Large intestine (tissue), 3 donors: ENCODE measurements at regions not wholly inside any gene's neighbourhood (a gene's known extent, or its start where the extent isn't known, plus 50 kb on each side); places are given as distances from the start of the nearest gene placed in this dataset.
A peak's percentile ranks its signal among the peaks of the same experiment; 100 is the strongest.

ENCODE experiments used
- DNase-seq, 2 donors: peaks; one replicate each; pipeline versions ENCODE4 v3.0.0 to v3.0.0-alpha.2; 2013
- H3K27ac ChIP-seq: one replicate; pipeline ENCODE4 v1.5.1; 2013; ENCODE audit warnings: low read length
- H3K27me3 ChIP-seq: 2 replicates; pipeline ENCODE4 v1.6.1; 2013; ENCODE audit warnings: low read length; ENCODE audit not compliant: control insufficient read depth, insufficient read depth
- H3K36me3 ChIP-seq: 2 replicates; pipeline ENCODE4 v1.6.1; 2013; ENCODE audit warnings: low read length; ENCODE audit not compliant: control insufficient read depth, insufficient read depth
- H3K4me1 ChIP-seq: one replicate; pipeline ENCODE4 v1.6.1; 2013; ENCODE audit warnings: low read length; ENCODE audit not compliant: control insufficient read depth, insufficient read depth
- H3K4me3 ChIP-seq: one replicate; pipeline ENCODE4 v1.5.1; 2013; ENCODE audit warnings: low read length
- H3K9me3 ChIP-seq: one replicate; pipeline ENCODE4 v1.6.1; 2013; ENCODE audit warnings: mild to moderate bottlenecking, low read depth, low read length, moderate library complexity; ENCODE audit not compliant: control insufficient read depth
- WGBS: methylation state at CpG from one replicate; pipeline ENCODE4 v1.1.5; 2013; ENCODE audit warnings: low lambda C conversion rate; ENCODE audit not compliant: insufficient coverage; 5-methylcytosine and 5-hydroxymethylcytosine counted together

DNA sequence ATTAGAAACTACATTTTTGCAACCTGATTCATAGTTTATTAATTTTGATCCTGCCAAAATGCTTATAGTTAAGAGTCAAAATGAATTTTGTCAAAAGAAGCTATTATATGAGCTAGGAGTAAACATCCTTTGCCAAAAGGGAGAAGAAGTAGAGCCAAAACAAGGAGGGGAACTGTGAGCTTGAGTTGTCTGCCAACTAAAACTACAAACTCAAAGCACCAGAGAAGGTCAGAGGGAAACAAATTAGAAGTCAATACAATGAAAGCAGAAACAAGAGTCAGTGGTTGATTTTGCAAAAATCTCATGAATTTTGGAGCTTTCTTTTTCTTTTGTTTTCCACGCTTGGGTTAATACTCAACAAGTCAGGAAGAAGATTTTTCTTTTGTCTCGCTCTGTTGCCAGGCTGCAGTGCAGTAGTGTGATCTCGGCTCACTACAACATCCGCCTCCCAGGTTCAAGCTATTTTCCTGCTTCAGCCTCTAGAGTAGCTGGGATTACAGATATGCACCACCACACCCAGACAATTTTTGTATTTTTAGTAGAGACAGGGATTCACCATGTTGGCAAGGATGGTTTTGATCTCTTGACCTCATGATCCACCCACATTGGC lies 508.5 kb downstream of the RIT2 start:
- H3K4me3 ChIP-seq = no peak overlapping the region
- H3K9me3 ChIP-seq = no peaks in the 10 kb centered on the region
- H3K27ac ChIP-seq = no peak overlapping the region
- no peaks in the 10 kb centered on the region for H3K36me3 ChIP-seq
- no peaks in the 10 kb centered on the region for H3K4me1 ChIP-seq
- no peak for DNase-seq
- WGBS = 95% methylated on average over 4 of the region's 4 CpGs
- no peaks in the 10 kb centered on the region for H3K27me3 ChIP-seq

DNA sequence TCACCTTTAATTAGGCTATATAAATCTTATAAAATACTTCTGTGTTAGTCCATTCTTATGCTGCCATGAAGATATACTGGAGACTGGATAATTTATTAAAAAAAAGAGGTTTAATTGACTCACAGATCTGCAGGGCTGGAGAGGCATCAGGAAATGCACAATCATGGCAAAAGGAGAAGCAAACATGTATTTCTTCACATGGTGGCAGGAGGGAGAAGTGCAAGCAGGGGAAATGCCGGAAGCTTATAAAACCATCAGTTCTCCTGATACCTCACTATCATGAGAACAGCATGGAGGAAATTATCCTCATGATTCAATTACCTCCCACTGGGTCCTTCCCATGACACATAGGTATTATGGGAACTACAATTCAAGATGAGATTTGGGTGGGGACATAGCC lies 504.4 kb downstream of the RIT2 start:
- Histone ChIP-seq H3K9me3 (no peaks in the 10 kb centered on the region), H3K27me3 (no peaks in the 10 kb centered on the region), H3K4me3 (no peak overlapping the region), H3K4me1 (no peaks in the 10 kb centered on the region), H3K36me3 (no peaks in the 10 kb centered on the region), H3K27ac (no peak overlapping the region)
- no peak for DNase-seq
- no CpG with 5 or more reads among the region's 1 CpG for WGBS

DNA sequence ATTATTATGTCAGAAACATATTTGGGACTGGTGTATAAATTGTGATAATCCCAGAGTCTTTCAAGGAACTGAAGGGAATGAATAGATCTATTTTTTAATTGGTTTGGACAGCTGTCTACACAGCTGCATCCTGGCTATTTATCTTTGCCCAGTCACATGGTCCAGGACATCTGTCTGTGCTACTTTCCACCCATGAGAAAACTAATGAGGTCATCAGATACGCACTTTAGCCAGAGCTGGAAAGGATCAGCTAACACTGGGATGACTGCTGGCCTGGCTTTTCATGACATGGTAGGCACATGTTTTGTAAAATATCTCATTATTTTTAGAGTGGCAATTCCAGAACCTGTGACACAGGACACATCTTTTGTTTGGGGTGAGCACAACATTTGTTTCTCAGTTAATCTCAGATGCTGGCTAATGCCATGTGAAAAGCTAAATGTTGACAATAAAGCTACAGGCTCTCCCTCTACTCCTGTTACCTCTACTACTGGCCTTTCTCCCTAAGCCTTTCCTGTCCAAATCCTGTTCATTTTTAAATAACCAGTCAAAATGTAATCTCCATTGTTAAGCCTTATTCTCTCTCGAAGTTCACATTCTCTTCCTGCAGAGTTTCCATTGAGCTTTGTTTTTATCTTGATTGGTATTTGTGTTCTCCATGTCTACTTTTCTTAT lies 500.7 kb downstream of the RIT2 start:
- DNase-seq = peak; percentile 12 to 15
- WGBS = 43% methylated on average over 1 of the region's 2 CpGs
- Histone ChIP-seq H3K4me3 (no peak overlapping the region), H3K27ac (no peak overlapping the region), H3K27me3 (no peaks in the 10 kb centered on the region), H3K36me3 (no peaks in the 10 kb centered on the region), H3K4me1 (no peaks in the 10 kb centered on the region), H3K9me3 (no peaks in the 10 kb centered on the region)

DNA sequence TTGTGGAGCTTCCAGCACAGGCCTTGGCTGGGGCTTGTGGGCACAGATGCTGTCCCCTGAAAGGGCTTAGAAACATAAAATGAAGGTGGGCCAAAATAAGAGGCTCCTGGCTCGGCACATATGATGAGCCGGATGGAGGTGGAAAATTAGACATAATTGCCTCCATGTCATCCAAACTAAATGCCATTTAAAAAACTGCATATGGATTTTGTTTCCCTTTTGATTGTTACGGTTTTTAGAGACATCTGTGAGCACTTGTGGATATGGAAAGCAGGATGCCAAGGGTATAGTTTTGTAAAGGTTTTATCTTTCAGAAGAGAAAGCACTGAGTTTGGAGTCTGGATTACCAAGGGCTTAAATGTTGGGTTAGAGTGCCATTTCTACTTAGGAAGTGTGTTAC lies 498.3 kb downstream of the RIT2 start:
- H3K4me3 ChIP-seq = no peak overlapping the region
- H3K27ac ChIP-seq = no peak overlapping the region
- H3K27me3 ChIP-seq = no peaks in the 10 kb centered on the region
- no peaks in the 10 kb centered on the region for H3K4me1 ChIP-seq
- H3K9me3 ChIP-seq = no peaks in the 10 kb centered on the region
- H3K36me3 ChIP-seq = no peaks in the 10 kb centered on the region
- 100% methylated on average over 1 of the region's 3 CpGs for WGBS
- no peak for DNase-seq

DNA sequence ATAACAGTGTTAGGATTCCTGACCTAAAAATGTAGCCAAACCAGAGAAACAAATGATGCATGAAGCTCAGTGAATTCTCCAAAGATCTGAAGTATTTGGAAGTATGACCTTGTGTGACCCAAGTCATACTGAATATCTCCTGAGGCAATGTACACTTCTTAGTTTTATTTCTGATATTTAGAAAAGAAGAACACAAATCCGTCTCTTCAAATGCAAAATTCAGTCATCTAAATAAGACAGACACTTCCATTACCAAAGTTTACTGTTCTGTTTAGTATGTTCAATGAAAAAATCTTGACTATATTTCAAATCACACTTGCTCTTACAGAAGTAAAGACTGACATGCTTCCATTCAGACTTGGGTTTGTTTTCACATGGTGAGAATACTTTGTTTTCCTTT lies 495.7 kb downstream of the RIT2 start:
- Histone ChIP-seq H3K4me1 (no peaks in the 10 kb centered on the region), H3K27me3 (no peaks in the 10 kb centered on the region), H3K27ac (no peak overlapping the region), H3K36me3 (no peaks in the 10 kb centered on the region), H3K9me3 (no peaks in the 10 kb centered on the region), H3K4me3 (no peak overlapping the region)
- DNase-seq = no peak
- no CpG with 5 or more reads among the region's 1 CpG for WGBS

DNA sequence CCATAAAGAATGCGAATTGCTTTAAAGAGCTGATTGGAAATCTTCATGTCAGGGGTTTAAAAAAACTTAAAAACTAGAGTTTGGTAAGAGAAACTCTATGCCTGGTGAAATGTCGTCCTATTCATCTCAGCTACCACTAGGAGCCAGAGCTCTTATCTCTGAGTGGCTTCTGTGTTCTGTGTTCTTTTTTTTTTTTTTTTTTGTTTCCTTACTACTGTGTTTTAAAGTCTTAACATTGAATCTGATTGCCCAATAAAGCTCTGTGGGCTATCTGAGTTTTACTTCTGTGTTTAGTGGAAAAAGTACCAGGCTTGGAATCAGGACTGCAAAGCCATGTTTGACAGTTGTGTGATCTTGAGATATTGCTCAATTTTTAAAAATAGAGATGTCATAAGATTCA lies 494.8 kb downstream of the RIT2 start:
- Histone ChIP-seq H3K27ac (no peak overlapping the region), H3K4me3 (no peak overlapping the region), H3K36me3 (no peaks in the 10 kb centered on the region), H3K27me3 (no peaks in the 10 kb centered on the region), H3K9me3 (no peaks in the 10 kb centered on the region), H3K4me1 (no peaks in the 10 kb centered on the region)
- no peak for DNase-seq
- WGBS = 50% methylated on average over 1 of the region's 2 CpGs

DNA sequence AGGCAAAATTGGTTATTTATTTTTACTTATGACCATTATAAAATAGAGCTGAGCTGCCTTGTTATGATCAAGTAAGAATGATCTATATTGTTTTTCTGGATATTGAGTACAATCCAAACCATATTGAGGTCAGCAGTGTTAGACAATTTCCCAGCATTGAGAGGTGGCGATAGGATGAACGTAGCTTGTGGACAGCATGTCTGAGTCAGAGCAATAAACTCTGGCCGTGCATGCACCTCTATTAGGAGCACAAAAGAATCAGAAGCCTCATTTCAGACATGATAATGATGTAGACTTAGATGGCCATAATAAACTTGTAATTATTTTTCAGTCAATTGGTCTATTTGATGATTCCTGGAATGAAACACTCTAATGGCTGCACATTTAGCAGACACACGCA lies 491.6 kb downstream of the RIT2 start:
- no peaks in the 10 kb centered on the region for H3K27me3 ChIP-seq
- DNase-seq = no peak
- H3K4me1 ChIP-seq = no peaks in the 10 kb centered on the region
- WGBS = 80% methylated on average over 1 of the region's 4 CpGs
- no peak overlapping the region for H3K4me3 ChIP-seq
- no peak overlapping the region for H3K27ac ChIP-seq
- H3K9me3 ChIP-seq = no peaks in the 10 kb centered on the region
- no peaks in the 10 kb centered on the region for H3K36me3 ChIP-seq

DNA sequence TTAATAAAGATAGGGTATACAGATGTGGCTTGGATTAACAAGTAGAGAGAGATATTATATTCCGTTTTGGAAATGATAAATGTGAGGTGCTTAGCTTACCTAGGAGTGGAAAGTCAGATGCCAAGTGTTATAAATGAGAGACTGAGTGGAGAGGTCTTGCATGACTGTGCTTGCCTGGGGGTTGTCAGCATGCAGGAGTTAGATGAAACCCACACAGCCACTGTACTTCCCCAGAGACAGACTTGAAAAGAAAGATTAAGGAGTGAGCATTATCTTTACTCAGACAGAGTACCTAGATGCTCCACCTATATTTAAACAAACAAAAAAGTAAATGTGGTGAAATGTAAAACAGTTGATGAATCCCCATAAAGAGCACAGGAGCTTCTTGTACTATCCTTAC lies 482.7 kb downstream of the RIT2 start:
- H3K4me3 ChIP-seq = no peak overlapping the region
- DNase-seq = no peak
- no peaks in the 10 kb centered on the region for H3K9me3 ChIP-seq
- no peaks in the 10 kb centered on the region for H3K27me3 ChIP-seq
- no peaks in the 10 kb centered on the region for H3K36me3 ChIP-seq
- no peak overlapping the region for H3K27ac ChIP-seq
- no CpG with 5 or more reads among the region's 1 CpG for WGBS
- H3K4me1 ChIP-seq = no peaks in the 10 kb centered on the region

DNA sequence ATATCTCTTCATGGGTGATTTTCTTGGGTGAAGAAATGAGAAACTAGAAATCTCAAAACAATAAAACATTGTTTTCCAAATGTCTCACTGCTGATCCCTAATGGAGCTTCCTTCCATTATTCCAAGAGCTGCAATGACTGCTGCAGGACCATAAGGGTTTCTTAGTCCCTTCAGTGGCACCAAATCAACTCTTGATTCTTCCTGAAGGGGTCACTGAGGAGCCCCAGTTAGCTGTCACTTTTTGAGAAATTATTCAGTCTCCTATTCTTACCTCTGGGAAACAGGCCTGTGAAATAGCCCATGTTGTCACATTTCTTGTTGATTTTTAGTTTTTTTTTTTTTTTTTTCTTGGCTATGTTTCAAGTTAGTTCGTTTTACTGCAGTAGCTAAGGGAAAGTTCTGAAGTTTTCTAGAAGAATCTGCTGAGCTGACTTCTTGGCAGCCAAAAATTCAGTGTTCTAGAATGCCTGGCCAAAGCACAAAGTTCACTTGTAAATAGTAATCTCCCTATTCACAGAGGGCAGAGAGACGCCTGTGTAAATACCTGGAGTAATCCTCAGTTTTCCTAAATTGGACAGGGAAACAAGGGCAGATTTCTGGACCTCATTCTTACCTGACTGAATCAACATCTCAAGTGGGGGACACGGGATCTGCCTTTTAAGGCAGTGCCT lies 480.0 kb downstream of the RIT2 start:
- H3K27me3 ChIP-seq = no peaks in the 10 kb centered on the region
- WGBS = 29% methylated on average over 1 of the region's 3 CpGs
- H3K36me3 ChIP-seq = no peaks in the 10 kb centered on the region
- H3K4me3 ChIP-seq = no peak overlapping the region
- no peaks in the 10 kb centered on the region for H3K9me3 ChIP-seq
- H3K27ac ChIP-seq = no peak overlapping the region
- no peak for DNase-seq
- H3K4me1 ChIP-seq = no peaks in the 10 kb centered on the region

DNA sequence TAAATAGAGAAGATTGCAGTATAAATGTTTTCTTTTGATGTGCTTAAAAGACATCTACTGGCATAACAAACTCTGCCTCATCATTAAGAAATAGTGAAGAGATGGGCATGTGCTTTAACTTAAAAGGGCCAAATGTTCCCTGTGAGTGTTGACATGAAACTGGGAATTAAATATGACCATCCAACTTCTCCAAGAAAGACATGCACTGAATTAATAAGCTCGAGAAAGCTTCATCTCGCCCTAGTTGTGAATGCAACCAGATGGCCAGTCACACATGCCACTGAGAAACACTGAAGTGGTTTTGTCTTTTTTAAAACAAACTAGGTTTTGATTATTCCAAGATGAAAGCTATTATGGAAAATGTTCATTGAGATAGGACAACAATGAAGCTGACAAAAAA lies 479.2 kb downstream of the RIT2 start:
- no peak overlapping the region for H3K4me3 ChIP-seq
- 86% methylated on average over 2 of the region's 2 CpGs for WGBS
- H3K9me3 ChIP-seq = no peaks in the 10 kb centered on the region
- H3K4me1 ChIP-seq = no peaks in the 10 kb centered on the region
- DNase-seq = no peak
- no peaks in the 10 kb centered on the region for H3K27me3 ChIP-seq
- H3K36me3 ChIP-seq = no peaks in the 10 kb centered on the region
- H3K27ac ChIP-seq = no peak overlapping the region

DNA sequence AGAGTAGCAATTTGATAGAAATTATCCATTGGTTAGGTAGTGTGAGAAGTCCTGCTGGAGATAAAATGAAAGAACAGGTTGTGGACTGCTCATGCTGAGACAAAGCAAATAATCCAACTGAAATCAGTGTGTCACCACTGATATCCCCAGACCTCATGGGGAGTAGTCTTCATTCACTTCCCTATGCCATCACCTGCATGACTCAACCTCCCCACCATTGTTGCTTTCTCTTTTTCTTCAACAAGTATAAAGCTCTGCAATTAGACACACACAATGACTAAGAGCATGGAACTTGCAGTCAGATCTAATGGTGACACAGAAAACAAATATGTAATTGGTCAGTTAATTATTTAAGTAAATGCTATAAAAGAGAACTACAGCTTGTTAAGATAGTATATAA lies 475.3 kb downstream of the RIT2 start:
- DNase-seq = no peak
- H3K4me1 ChIP-seq = no peaks in the 10 kb centered on the region
- H3K36me3 ChIP-seq = no peaks in the 10 kb centered on the region
- H3K27ac ChIP-seq = no peak overlapping the region
- no peaks in the 10 kb centered on the region for H3K27me3 ChIP-seq
- H3K9me3 ChIP-seq = no peaks in the 10 kb centered on the region
- H3K4me3 ChIP-seq = no peak overlapping the region
